Type B pancreatic cell (in vitro differentiated cells): ENCODE measurements at regions not wholly inside any gene's neighbourhood (a gene's known extent, or its start where the extent isn't known, plus 50 kb on each side); places are given as distances from the start of the nearest gene placed in this dataset.

Experiments used
- DNase-seq: peaks from one replicate; pipeline ENCODE4 v3.0.0; 2021; ENCODE audit warnings: mixed read lengths; ENCODE audit not compliant: unreplicated experiment; ENCODE audit errors: extremely low spot score
- H3K27ac Mint-ChIP-seq: 2 replicates; pipeline ENCODE4 v1.8.0; 2021; ENCODE audit warnings: mild to moderate bottlenecking, mixed read lengths
- H3K27me3 Mint-ChIP-seq: 2 replicates; pipeline ENCODE4 v1.8.0; 2021; ENCODE audit warnings: mixed read lengths
- H3K36me3 Mint-ChIP-seq: 2 replicates; pipeline ENCODE4 v1.8.0; 2021; ENCODE audit warnings: mixed read lengths
- H3K4me1 Mint-ChIP-seq: one replicate; pipeline ENCODE4 v1.8.0; 2021; ENCODE audit warnings: mixed read lengths; ENCODE audit not compliant: unreplicated experiment
- H3K4me3 Mint-ChIP-seq: 2 replicates; pipeline ENCODE4 v1.8.0; 2021; ENCODE audit warnings: mild to moderate bottlenecking, mixed read lengths
- H3K9me3 Mint-ChIP-seq: 2 replicates; pipeline ENCODE4 v1.8.0; 2021; ENCODE audit warnings: mixed read lengths
- TF ChIP-seq, protein P1 (sequence below): fragments of 200-600 bp; sonication (generic); conservative IDR thresholded peaks from 2 replicates; pipeline ENCODE4 v1.5.0; 2021; ENCODE audit warnings: antibody characterized with exemption, mild to moderate bottlenecking

- Mint-ChIP-seq H3K9me3 (no peaks in the 10 kb centered on the region), H3K27ac (no peak overlapping the region), H3K27me3 (no peaks in the 10 kb centered on the region), H3K4me1 (peaks cover 19% of the 10 kb centered on the region), H3K36me3 (no peaks in the 10 kb centered on the region), H3K4me3 (no peak overlapping the region)
- no peak for DNase-seq
- TF ChIP-seq, protein P1, sequence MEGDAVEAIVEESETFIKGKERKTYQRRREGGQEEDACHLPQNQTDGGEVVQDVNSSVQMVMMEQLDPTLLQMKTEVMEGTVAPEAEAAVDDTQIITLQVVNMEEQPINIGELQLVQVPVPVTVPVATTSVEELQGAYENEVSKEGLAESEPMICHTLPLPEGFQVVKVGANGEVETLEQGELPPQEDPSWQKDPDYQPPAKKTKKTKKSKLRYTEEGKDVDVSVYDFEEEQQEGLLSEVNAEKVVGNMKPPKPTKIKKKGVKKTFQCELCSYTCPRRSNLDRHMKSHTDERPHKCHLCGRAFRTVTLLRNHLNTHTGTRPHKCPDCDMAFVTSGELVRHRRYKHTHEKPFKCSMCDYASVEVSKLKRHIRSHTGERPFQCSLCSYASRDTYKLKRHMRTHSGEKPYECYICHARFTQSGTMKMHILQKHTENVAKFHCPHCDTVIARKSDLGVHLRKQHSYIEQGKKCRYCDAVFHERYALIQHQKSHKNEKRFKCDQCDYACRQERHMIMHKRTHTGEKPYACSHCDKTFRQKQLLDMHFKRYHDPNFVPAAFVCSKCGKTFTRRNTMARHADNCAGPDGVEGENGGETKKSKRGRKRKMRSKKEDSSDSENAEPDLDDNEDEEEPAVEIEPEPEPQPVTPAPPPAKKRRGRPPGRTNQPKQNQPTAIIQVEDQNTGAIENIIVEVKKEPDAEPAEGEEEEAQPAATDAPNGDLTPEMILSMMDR: no peak
Observed at GRCh38 chr2:64716569-64716968, 62.9 kb upstream of the SERTAD2 start.

DNA sequence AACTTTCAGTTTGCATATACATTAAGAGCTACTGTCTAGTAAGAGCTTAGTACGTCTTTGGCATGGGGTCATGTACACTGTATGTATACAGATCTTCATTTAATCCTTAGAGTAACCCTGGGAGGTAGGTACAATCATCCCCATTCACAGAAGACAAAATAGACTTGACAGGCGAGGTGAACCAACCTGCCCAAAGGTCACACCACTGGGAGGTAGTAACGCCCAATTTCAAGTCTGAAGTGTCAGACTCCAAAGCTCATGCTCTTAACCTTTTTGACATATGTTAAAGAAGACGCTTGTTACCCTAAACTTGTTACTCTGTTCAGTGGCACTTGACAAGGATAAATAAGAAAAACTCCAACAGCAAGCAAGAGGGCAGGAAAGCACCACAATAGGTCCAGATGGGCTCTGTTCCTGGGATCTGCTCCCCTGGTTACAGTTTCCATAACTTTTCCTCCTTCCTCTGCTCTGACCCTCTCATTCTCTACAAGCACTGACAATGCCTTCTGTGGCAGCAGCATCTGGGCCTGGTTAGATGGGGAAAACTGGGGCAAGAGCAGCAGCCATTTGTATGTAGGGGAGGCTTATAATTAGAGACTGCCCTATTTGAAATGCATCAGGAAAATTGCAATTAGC lies 64.7 kb upstream of the SERTAD2 start:
- no peak for DNase-seq
- no peaks in the 10 kb centered on the region for H3K27me3 Mint-ChIP-seq
- H3K27ac Mint-ChIP-seq: no peak overlapping the region
- no peaks in the 10 kb centered on the region for H3K9me3 Mint-ChIP-seq
- TF ChIP-seq, protein P1: no peak
- no peaks in the 10 kb centered on the region for H3K36me3 Mint-ChIP-seq
- H3K4me1 Mint-ChIP-seq: peaks cover 22% of the 10 kb centered on the region
- H3K4me3 Mint-ChIP-seq: no peak overlapping the region

DNA sequence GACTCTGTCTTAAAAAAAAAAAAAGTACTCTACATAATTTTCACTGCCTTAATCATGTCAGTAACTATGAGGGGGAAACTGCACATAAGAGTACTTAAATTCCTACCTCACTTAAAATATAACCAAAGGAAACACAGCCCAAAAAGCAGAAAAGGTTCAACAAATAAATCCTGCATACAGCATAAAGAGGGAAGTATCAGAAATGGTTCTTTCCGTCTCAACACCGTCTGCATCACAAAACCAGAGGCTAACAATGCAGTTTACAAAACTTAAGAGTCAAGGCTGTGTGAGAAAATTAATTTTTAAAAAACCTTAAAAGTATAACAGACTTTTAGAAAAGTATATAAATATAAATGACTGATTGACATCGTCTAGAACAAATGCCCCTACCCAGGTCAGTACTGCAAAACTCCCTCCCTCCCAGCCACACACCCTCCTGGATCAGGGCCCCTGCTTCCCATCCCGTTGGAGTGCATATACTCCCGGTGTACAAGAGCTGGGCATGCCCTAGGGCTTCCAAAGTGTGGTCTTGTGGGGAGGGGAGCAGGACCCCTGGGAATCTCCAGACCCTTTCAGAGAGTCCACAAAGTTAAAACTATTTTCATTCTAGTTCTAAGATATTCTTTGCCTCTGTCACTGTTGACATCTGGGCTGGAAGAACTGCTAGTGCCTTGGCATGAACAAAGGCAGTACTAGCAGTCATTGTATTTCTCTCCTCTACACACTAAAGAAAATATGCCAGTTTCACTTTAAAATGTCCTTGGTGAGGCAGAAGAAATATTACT lies 67.0 kb upstream of the SERTAD2 start:
- Mint-ChIP-seq H3K4me3 (peak overlapping the region; percentile 76), H3K4me1 (peaks cover 22% of the 10 kb centered on the region), H3K36me3 (no peaks in the 10 kb centered on the region), H3K9me3 (no peaks in the 10 kb centered on the region), H3K27me3 (no peaks in the 10 kb centered on the region), H3K27ac (peak overlapping the region; percentile 77)
- DNase-seq: no peak
- TF ChIP-seq, protein P1: no peak

- Mint-ChIP-seq H3K27ac (peak overlapping the region; percentile 77), H3K4me3 (peak overlapping the region; percentile 76), H3K27me3 (no peaks in the 10 kb centered on the region), H3K36me3 (no peaks in the 10 kb centered on the region), H3K9me3 (no peaks in the 10 kb centered on the region), H3K4me1 (peaks cover 22% of the 10 kb centered on the region)
- TF ChIP-seq, protein P1: no peak
- no peak for DNase-seq
Observed at GRCh38 chr2:64721320-64721623, 67.6 kb upstream of the SERTAD2 start.

DNA sequence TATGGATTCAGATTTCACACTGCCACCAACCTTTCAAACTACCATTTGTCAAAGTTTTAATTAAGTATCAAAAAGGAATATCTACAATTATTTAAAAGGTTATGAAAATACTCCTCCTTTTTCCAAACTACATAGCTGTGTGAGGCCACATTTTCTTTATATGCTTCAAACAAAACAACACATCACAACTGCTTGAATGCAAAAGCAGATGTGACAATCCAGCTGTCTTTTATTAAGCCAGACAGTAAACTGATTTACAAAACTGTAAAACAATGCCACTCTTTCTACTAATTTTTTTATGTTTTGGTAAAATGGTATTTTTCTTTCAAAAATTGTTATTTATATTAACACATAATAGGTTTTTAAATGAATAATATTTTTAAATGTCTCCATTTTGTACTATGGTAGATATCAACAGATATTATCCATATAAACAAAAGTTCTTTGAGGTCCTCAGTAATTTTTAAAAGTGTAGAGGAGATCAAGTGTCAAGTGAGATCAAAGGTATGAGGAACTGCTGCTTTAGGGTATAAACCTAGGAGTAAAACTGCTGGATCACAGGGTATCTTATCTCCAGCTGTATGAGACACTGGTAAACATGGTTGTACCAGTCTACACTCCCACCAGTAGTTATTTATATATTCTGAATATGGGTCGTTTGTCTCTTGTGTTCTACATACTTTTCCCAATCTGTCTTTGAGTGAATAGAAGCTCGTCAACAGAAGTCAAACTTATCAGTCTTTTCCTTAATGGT lies 68.8 kb upstream of the SERTAD2 start:
- peaks cover 28% of the 10 kb centered on the region for H3K4me1 Mint-ChIP-seq
- no peaks in the 10 kb centered on the region for H3K27me3 Mint-ChIP-seq
- H3K9me3 Mint-ChIP-seq: no peaks in the 10 kb centered on the region
- H3K4me3 Mint-ChIP-seq: no peak overlapping the region
- DNase-seq: no peak
- no peak overlapping the region for H3K27ac Mint-ChIP-seq
- no peaks in the 10 kb centered on the region for H3K36me3 Mint-ChIP-seq
- TF ChIP-seq, protein P1: no peak
